Activated CD4-positive, alpha-beta T cell treated with anti-CD3 and anti-CD28 coated beads, Interleukin-2, Interleukin-6, amounts not matched to agents 100 ng/mL and 50 ng/mL, durations not matched to agents 16 hours and 8 hours (primary cell): ENCODE measurements at regions not wholly inside any gene's neighbourhood (a gene's known extent, or its start where the extent isn't known, plus 50 kb on each side); places are given as distances from the start of the nearest gene placed in this dataset.
"Not testable (repeated sequence)": the region's sequence is repeated elsewhere in the genome, so short reads cannot be mapped to it uniquely, and the experiment has no call there.

Source experiments
- DNase-seq: peaks from one replicate; pipeline ENCODE4 v3.0.0-alpha.2; 2020

GRCh38 chr7:69076566-69076965 is 521.7 kb upstream of the AUTS2 start:
- no peak for DNase-seq

GRCh38 chr7:69078997-69079769 is 519.1 kb upstream of the AUTS2 start:
- DNase-seq = no peak

- DNase-seq = not testable (repeated sequence)
Measured at GRCh38 chr7:69087281-69087680, 511.0 kb upstream of the AUTS2 start.

GRCh38 chr7:69088185-69088584 is 510.1 kb upstream of the AUTS2 start:
- no peak for DNase-seq

GRCh38 chr7:69090936-69091335 is 507.3 kb upstream of the AUTS2 start:
- DNase-seq = no peak

GRCh38 chr7:69091521-69091920 is 506.8 kb upstream of the AUTS2 start:
- DNase-seq = no peak

- no peak for DNase-seq
Measured at GRCh38 chr7:69095127-69095526, 503.1 kb upstream of the AUTS2 start.

- no peak for DNase-seq
Measured at GRCh38 chr7:69095649-69096048, 502.6 kb upstream of the AUTS2 start.

GRCh38 chr7:69104023-69104422 is 494.3 kb upstream of the AUTS2 start:
- no peak for DNase-seq

- no peak for DNase-seq
Measured at GRCh38 chr7:69105092-69105491, 493.2 kb upstream of the AUTS2 start.

- DNase-seq = no peak
Measured at GRCh38 chr7:69105981-69106380, 492.3 kb upstream of the AUTS2 start.

- DNase-seq = not testable (repeated sequence)
Measured at GRCh38 chr7:69106449-69106848, 491.8 kb upstream of the AUTS2 start.

GRCh38 chr7:69106946-69107345 is 491.3 kb upstream of the AUTS2 start:
- DNase-seq = not testable (repeated sequence)

- no peak for DNase-seq
Measured at GRCh38 chr7:69108097-69108496, 490.2 kb upstream of the AUTS2 start.

GRCh38 chr7:69109246-69109645 is 489.0 kb upstream of the AUTS2 start:
- no peak for DNase-seq

GRCh38 chr7:69109879-69110278 is 488.4 kb upstream of the AUTS2 start:
- no peak for DNase-seq

- DNase-seq = no peak
Measured at GRCh38 chr7:69110450-69111050, 487.7 kb upstream of the AUTS2 start.

- DNase-seq = no peak
Measured at GRCh38 chr7:69114374-69114773, 483.9 kb upstream of the AUTS2 start.

- DNase-seq = no peak
Measured at GRCh38 chr7:69115788-69116187, 482.5 kb upstream of the AUTS2 start.

GRCh38 chr7:69116196-69116595 is 482.1 kb upstream of the AUTS2 start:
- not testable (repeated sequence) for DNase-seq

GRCh38 chr7:69122953-69123352 is 475.3 kb upstream of the AUTS2 start:
- no peak for DNase-seq

- no peak for DNase-seq
Measured at GRCh38 chr7:69126896-69127479, 471.3 kb upstream of the AUTS2 start.

- no peak for DNase-seq
Measured at GRCh38 chr7:69129524-69129923, 468.8 kb upstream of the AUTS2 start.

- no peak for DNase-seq
Measured at GRCh38 chr7:69129951-69130350, 468.3 kb upstream of the AUTS2 start.
